Tibial nerve (tissue), 4 donors: ENCODE measurements at regions not wholly inside any gene's neighbourhood (a gene's known extent, or its start where the extent isn't known, plus 50 kb on each side); places are given as distances from the start of the nearest gene placed in this dataset.

Experiments used
- DNase-seq, 2 donors: peaks; one replicate each; pipeline ENCODE4 v3.0.0-alpha.2; 2019; ENCODE audit warnings: low spot score in 2 of 2
- H3K27ac ChIP-seq, 4 donors: fragments of 200-600 bp; sonication (generic) in 3 of 4; one replicate each; pipeline ENCODE4 v1.5.1; 2017 to 2019; ENCODE audit warnings: mild to moderate bottlenecking in 1 of 4
- H3K27me3 ChIP-seq, 2 donors: fragments of 200-600 bp; sonication (generic) in 1 of 2; one replicate each; pipeline versions ENCODE4 v1.5.1 to v1.6.0; 2017 to 2019
- H3K36me3 ChIP-seq, 3 donors: fragments of 200-600 bp; sonication (generic); one replicate each; pipeline ENCODE4 v1.5.1; 2018 to 2019
- H3K4me1 ChIP-seq, 4 donors: fragments of 200-600 bp; sonication (generic) in 3 of 4; one replicate each; pipeline ENCODE4 v1.5.1; 2017 to 2019
- H3K4me3 ChIP-seq, 4 donors: fragments of 200-600 bp; sonication (generic) in 3 of 4; one replicate each; pipeline ENCODE4 v1.5.1; 2017 to 2019; ENCODE audit warnings: mild to moderate bottlenecking in 1 of 4, moderate library complexity in 1 of 4
- H3K9me3 ChIP-seq, 4 donors: fragments of 200-600 bp; sonication (generic) in 3 of 4; one replicate each; pipeline ENCODE4 v1.5.1; 2017 to 2019
- EP300 ChIP-seq, 2 donors: sonication (generic); formaldehyde crosslinking; IDR thresholded peaks; one replicate each; pipeline ENCODE4 v1.6.1; 2017; ENCODE audit warnings: antibody characterized with exemption in 2 of 2, mild to moderate bottlenecking in 1 of 2
- POLR2A ChIP-seq, 2 donors: fragments of 450-650 bp; IDR thresholded peaks; one replicate each; pipeline ENCODE4 v1.6.1; 2017; ENCODE audit warnings: antibody characterized with exemption in 2 of 2, mild to moderate bottlenecking in 2 of 2, moderate library complexity in 2 of 2
- WGBS, 2 donors: methylation state at CpG; one replicate each; pipeline ENCODE4 v1.1.5; 2018; 5-methylcytosine and 5-hydroxymethylcytosine counted together
- TF ChIP-seq, protein P1 (sequence below), 5 experiments: fragments of 200-600 bp in 3 of 5; fragments of 450-650 bp in 2 of 5; sonication (generic) in 3 of 5; IDR thresholded peaks; one replicate each; pipeline ENCODE4 v1.5.1; 2016 to 2019; ENCODE audit warnings: antibody characterized with exemption in 5 of 5, mild to moderate bottlenecking in 3 of 5, moderate library complexity in 2 of 5

GRCh38 chr4:171433674-171434073, 379.5 kb upstream of the GALNTL6 start:
- Histone ChIP-seq H3K4me1 (no peaks in the 10 kb centered on the region), H3K27ac (no peak overlapping the region), H3K36me3 (no peaks in the 10 kb centered on the region), H3K9me3 (no peaks in the 10 kb centered on the region), H3K4me3 (no peak overlapping the region), H3K27me3 (no peaks in the 10 kb centered on the region)
- no peak for TF ChIP-seq POLR2A (IDR thresholded peaks at IDR 0.05)
- TF ChIP-seq, protein P1, sequence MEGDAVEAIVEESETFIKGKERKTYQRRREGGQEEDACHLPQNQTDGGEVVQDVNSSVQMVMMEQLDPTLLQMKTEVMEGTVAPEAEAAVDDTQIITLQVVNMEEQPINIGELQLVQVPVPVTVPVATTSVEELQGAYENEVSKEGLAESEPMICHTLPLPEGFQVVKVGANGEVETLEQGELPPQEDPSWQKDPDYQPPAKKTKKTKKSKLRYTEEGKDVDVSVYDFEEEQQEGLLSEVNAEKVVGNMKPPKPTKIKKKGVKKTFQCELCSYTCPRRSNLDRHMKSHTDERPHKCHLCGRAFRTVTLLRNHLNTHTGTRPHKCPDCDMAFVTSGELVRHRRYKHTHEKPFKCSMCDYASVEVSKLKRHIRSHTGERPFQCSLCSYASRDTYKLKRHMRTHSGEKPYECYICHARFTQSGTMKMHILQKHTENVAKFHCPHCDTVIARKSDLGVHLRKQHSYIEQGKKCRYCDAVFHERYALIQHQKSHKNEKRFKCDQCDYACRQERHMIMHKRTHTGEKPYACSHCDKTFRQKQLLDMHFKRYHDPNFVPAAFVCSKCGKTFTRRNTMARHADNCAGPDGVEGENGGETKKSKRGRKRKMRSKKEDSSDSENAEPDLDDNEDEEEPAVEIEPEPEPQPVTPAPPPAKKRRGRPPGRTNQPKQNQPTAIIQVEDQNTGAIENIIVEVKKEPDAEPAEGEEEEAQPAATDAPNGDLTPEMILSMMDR (IDR thresholded peaks at IDR 0.05), result no peak
- no peak for TF ChIP-seq EP300 (IDR thresholded peaks at IDR 0.05)
- DNase-seq, result no peak

DNA sequence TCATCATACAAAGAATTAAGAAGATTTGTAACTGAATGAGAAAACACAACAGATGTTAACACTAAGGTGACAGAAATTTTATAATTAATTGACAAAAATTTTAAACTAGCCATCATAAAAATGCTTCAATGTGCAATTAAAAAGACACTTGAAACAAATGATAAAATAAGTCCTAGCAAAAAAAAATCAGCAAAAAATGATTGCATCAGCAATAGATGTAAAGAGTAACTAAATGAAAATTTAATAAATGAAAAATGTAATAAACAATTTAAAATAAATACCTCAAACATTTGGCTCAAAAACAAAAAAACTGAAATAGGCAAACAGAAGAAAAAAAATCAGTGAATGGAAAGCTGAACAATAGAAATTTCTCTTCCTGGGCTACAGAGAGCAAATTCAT, 380.7 kb upstream of the GALNTL6 start:
- Histone ChIP-seq H3K27ac (no peak overlapping the region), H3K36me3 (no peaks in the 10 kb centered on the region), H3K4me3 (no peak overlapping the region), H3K4me1 (no peaks in the 10 kb centered on the region), H3K9me3 (no peaks in the 10 kb centered on the region), H3K27me3 (no peaks in the 10 kb centered on the region)
- DNase-seq, result no peak
- TF ChIP-seq EP300 (IDR thresholded peaks at IDR 0.05) (no peak), POLR2A (IDR thresholded peaks at IDR 0.05) (no peak)
- TF ChIP-seq, protein P1 (IDR thresholded peaks at IDR 0.05), result no peak

- WGBS, 2 donors, result 98 to 99% methylated on average over 3 of the region's 3 CpGs
- DNase-seq, result no peak
- no peak for TF ChIP-seq POLR2A (IDR thresholded peaks at IDR 0.05)
- TF ChIP-seq, protein P1 (IDR thresholded peaks at IDR 0.05), result no peak
- TF ChIP-seq EP300 (IDR thresholded peaks at IDR 0.05), result no peak
- Histone ChIP-seq H3K4me3 (no peak overlapping the region), H3K36me3 (no peaks in the 10 kb centered on the region), H3K9me3 (no peaks in the 10 kb centered on the region), H3K27ac (no peak overlapping the region), H3K27me3 (no peaks in the 10 kb centered on the region), H3K4me1 (no peaks in the 10 kb centered on the region)
Measured at GRCh38 chr4:171430495-171430894, 382.7 kb upstream of the GALNTL6 start.

DNA sequence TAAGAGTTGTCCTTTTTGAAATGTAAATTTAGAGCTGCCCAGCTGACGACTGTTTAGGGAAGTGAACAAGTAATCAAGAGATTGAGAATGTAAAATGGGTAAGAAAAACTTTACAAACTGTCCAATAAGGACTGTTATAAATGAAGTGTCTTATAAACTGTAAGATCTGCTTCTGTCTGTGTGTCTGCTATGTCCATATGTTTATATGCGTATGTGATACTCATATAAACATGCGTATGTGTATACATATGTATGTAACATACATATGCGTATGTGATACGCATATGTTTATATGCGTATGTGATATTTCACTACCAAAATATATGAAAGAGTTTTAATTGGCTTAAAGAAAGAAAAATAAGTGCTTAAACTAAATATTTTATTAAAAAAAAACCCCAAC, 416.0 kb upstream of the GALNTL6 start:
- no peak for DNase-seq
- Histone ChIP-seq H3K27me3 (no peaks in the 10 kb centered on the region), H3K27ac (no peak overlapping the region), H3K9me3 (peaks cover 0 to 3% (median 0%) of the 10 kb centered on the region in 4 donors), H3K4me1 (no peaks in the 10 kb centered on the region), H3K4me3 (no peak overlapping the region), H3K36me3 (no peaks in the 10 kb centered on the region)
- 95 to 97% methylated on average over 6 of the region's 6 CpGs for whole genome bisulfite sequencing, 2 donors
- TF ChIP-seq POLR2A (IDR thresholded peaks at IDR 0.05) (no peak), EP300 (IDR thresholded peaks at IDR 0.05) (no peak)
- TF ChIP-seq, protein P1 (IDR thresholded peaks at IDR 0.05), result no peak

- Histone ChIP-seq H3K27ac (no peak overlapping the region), H3K9me3 (peaks cover 0 to 18% (median 0%) of the 10 kb centered on the region in 4 donors), H3K36me3 (no peaks in the 10 kb centered on the region), H3K27me3 (no peaks in the 10 kb centered on the region), H3K4me3 (no peak overlapping the region), H3K4me1 (no peaks in the 10 kb centered on the region)
- no peak for TF ChIP-seq EP300 (IDR thresholded peaks at IDR 0.05)
- TF ChIP-seq, protein P1 (IDR thresholded peaks at IDR 0.05), result no peak
- TF ChIP-seq POLR2A (IDR thresholded peaks at IDR 0.05), result no peak
- WGBS, 2 donors, result 56 to 57% methylated on average over 3 of the region's 3 CpGs
- DNase-seq, result no peak
Measured at GRCh38 chr4:171390626-171391025, 422.6 kb upstream of the GALNTL6 start.
